ENCODE measurements at regions not wholly inside any gene's neighbourhood (a gene's known extent, or its start where the extent isn't known, plus 50 kb on each side); places are given as distances from the start of the nearest gene placed in this dataset.

DNA sequence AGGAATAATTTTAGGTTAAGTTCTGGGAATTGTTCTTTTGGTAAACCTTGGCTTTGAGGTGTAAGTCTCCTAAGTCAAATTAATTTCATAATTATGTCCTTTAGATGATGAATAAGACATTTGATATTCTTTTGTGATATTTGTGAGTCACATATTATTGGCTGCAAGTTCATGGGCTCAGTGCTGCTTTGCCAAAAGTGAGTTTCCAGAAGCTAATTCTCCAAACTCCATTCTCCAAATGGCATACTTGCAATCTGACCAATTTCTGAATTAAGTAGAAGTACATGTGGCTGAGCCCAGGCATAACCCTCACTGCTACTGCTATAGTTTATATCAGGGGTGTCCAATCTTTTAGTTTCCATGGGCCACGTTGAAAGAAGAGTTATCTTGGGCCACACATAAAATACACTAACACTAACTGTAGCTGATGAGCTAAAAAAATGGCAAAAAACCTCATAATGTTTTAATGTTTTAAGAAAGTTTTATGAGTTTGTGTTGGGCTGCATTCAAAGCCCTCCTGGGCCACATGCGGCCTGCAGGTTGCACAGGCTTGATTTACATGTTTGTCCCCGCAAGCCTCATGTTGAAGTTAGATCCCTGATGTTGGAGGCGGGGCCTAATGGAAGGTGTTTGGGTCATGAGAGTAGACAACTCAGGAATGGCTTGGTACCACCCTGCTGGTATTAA is 196.1 kb downstream of the ZNF330 start:
- no peak for TF ChIP-seq POLR2A (IDR thresholded peaks at IDR 0.05)
- TF ChIP-seq, protein P1, sequence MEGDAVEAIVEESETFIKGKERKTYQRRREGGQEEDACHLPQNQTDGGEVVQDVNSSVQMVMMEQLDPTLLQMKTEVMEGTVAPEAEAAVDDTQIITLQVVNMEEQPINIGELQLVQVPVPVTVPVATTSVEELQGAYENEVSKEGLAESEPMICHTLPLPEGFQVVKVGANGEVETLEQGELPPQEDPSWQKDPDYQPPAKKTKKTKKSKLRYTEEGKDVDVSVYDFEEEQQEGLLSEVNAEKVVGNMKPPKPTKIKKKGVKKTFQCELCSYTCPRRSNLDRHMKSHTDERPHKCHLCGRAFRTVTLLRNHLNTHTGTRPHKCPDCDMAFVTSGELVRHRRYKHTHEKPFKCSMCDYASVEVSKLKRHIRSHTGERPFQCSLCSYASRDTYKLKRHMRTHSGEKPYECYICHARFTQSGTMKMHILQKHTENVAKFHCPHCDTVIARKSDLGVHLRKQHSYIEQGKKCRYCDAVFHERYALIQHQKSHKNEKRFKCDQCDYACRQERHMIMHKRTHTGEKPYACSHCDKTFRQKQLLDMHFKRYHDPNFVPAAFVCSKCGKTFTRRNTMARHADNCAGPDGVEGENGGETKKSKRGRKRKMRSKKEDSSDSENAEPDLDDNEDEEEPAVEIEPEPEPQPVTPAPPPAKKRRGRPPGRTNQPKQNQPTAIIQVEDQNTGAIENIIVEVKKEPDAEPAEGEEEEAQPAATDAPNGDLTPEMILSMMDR (IDR thresholded peaks at IDR 0.05) = no peak
- no peak overlapping the region for H3K27ac ChIP-seq
- H3K4me1 ChIP-seq = no peaks in the 10 kb centered on the region
- ATAC-seq = no peak
- H3K9me3 ChIP-seq = no peaks in the 10 kb centered on the region
- DNase-seq = no peak
- no peaks in the 10 kb centered on the region for H3K36me3 ChIP-seq (replicated peaks in 1 of 2; ENCODE audit: insufficient read depth in 1 of 2, low read depth in 2 of 2)
- H3K27me3 ChIP-seq = no peaks in the 10 kb centered on the region
- no peak overlapping the region for H3K4me3 ChIP-seq
- 77 to 78% methylated on average over 4 of the region's 4 CpGs for WGBS, 2 donors
- intact Hi-C loops (cut with DNase I) = no loop called here

GRCh38 chr4:141417387-141417786 is 196.7 kb downstream of the ZNF330 start:
- no peaks in the 10 kb centered on the region for H3K9me3 ChIP-seq
- H3K4me3 ChIP-seq = no peak overlapping the region
- WGBS, 2 donors = 92 to 93% methylated on average over 2 of the region's 2 CpGs
- no peaks in the 10 kb centered on the region for H3K4me1 ChIP-seq
- no peak for TF ChIP-seq POLR2A (IDR thresholded peaks at IDR 0.05)
- TF ChIP-seq, protein P1 (IDR thresholded peaks at IDR 0.05) = no peak
- no peaks in the 10 kb centered on the region for H3K27me3 ChIP-seq
- ATAC-seq (no peak), DNase-seq (no peak)
- intact Hi-C loops (cut with DNase I) = no loop called here
- no peaks in the 10 kb centered on the region for H3K36me3 ChIP-seq (replicated peaks in 1 of 2; ENCODE audit: insufficient read depth in 1 of 2, low read depth in 2 of 2)
- no peak overlapping the region for H3K27ac ChIP-seq

GRCh38 chr4:141425124-141425523 is 204.4 kb downstream of the ZNF330 start:
- intact Hi-C loops (cut with DNase I) = no loop called here
- ATAC-seq = no peak
- WGBS, 2 donors = 69 to 77% methylated on average over 1 of the region's 1 CpG
- Histone ChIP-seq H3K4me3 (no peak overlapping the region), H3K36me3 (replicated peaks in 1 of 2; ENCODE audit: insufficient read depth in 1 of 2, low read depth in 2 of 2) (no peaks in the 10 kb centered on the region), H3K27ac (no peak overlapping the region), H3K9me3 (no peaks in the 10 kb centered on the region), H3K4me1 (no peaks in the 10 kb centered on the region), H3K27me3 (no peaks in the 10 kb centered on the region)
- no peak for DNase-seq
- TF ChIP-seq POLR2A (IDR thresholded peaks at IDR 0.05) = no peak
- TF ChIP-seq, protein P1 (IDR thresholded peaks at IDR 0.05) = no peak

GRCh38 chr4:141427726-141428296 is 207.1 kb downstream of the ZNF330 start:
- no peak for TF ChIP-seq POLR2A (IDR thresholded peaks at IDR 0.05)
- no peaks in the 10 kb centered on the region for H3K4me1 ChIP-seq
- no peaks in the 10 kb centered on the region for H3K27me3 ChIP-seq
- WGBS, 2 donors = 60 to 71% methylated on average over 4 of the region's 4 CpGs
- no peaks in the 10 kb centered on the region for H3K9me3 ChIP-seq
- H3K4me3 ChIP-seq = no peak overlapping the region
- no peaks in the 10 kb centered on the region for H3K36me3 ChIP-seq (replicated peaks in 1 of 2; ENCODE audit: insufficient read depth in 1 of 2, low read depth in 2 of 2)
- intact Hi-C loops (cut with DNase I) = no loop called here
- no peak overlapping the region for H3K27ac ChIP-seq
- ATAC-seq (no peak), DNase-seq (no peak)

- H3K9me3 ChIP-seq = no peaks in the 10 kb centered on the region
- no peaks in the 10 kb centered on the region for H3K27me3 ChIP-seq
- intact Hi-C loops (cut with DNase I) = no loop called here
- H3K4me1 ChIP-seq = no peaks in the 10 kb centered on the region
- H3K4me3 ChIP-seq = no peak overlapping the region
- TF ChIP-seq, protein P1 (IDR thresholded peaks at IDR 0.05) = no peak
- no peak for TF ChIP-seq POLR2A (IDR thresholded peaks at IDR 0.05)
- no peaks in the 10 kb centered on the region for H3K36me3 ChIP-seq (replicated peaks in 1 of 2; ENCODE audit: insufficient read depth in 1 of 2, low read depth in 2 of 2)
- no peak overlapping the region for H3K27ac ChIP-seq
- DNase-seq (no peak), ATAC-seq (no peak)
- 72 to 81% methylated on average over 6 of the region's 6 CpGs for WGBS, 2 donors
These were observed 206.4 kb upstream of the IL15 start for GRCh38 chr4:141429933-141430332.

Data from body of pancreas (tissue), 4 donors.